Vagina (tissue), 2 donors: ENCODE measurements at regions not wholly inside any gene's neighbourhood (a gene's known extent, or its start where the extent isn't known, plus 50 kb on each side); places are given as distances from the start of the nearest gene placed in this dataset.

Source experiments
- CTCF ChIP-seq, 3 experiments: fragments of 450-650 bp in 2 of 3; fragments of 200-600 bp in 1 of 3; sonication (generic) in 1 of 3; IDR thresholded peaks; one replicate each; pipeline ENCODE4 v1.5.1; 2017 to 2019; ENCODE audit warnings: antibody characterized with exemption in 3 of 3, mild to moderate bottlenecking in 2 of 3, moderate library complexity in 2 of 3
- POLR2A ChIP-seq, 2 donors: fragments of 450-650 bp; IDR thresholded peaks; one replicate each; pipeline ENCODE4 v1.6.1; 2017; ENCODE audit warnings: antibody characterized with exemption in 2 of 2, mild to moderate bottlenecking in 2 of 2, moderate library complexity in 2 of 2

- no peak for TF ChIP-seq POLR2A (IDR thresholded peaks at IDR 0.05)
- TF ChIP-seq CTCF (IDR thresholded peaks at IDR 0.05) = no peak
These were observed 1007.2 kb downstream of the REEP3 start for GRCh38 chr10:64528294-64529002.
